Keratinocyte (primary cell): ENCODE measurements at regions not wholly inside any gene's neighbourhood (a gene's known extent, or its start where the extent isn't known, plus 50 kb on each side); places are given as distances from the start of the nearest gene placed in this dataset.

Experiments used
- DNase-seq: peaks from one replicate; pipeline ENCODE4 v3.0.0-alpha.2; 2011; ENCODE audit warnings: low read depth, missing footprints, low spot score
- FAIRE-seq: peaks from 2 replicates; lab custom pipeline; 2011; peaks lifted over from hg19 to GRCh38; lab: Jason Lieb, UNC
- H2AFZ ChIP-seq: 2 replicates; pipeline ENCODE4 v1.6.0; 2012; ENCODE audit warnings: low read length, control low read depth, inconsistent platforms; ENCODE audit not compliant: control insufficient read depth
- H3K27ac ChIP-seq: 2 replicates; pipeline ENCODE4 v1.5.1; 2011; ENCODE audit warnings: low read length; ENCODE audit not compliant: control insufficient read depth, insufficient read depth
- H3K27me3 ChIP-seq: 3 replicates; pipeline ENCODE4 v1.6.0; 2011; ENCODE audit warnings: low read length; ENCODE audit not compliant: control insufficient read depth, insufficient read depth; ENCODE audit errors: extremely low read depth
- H3K36me3 ChIP-seq, 2 experiments: 2 replicates in 1 of 2; 3 replicates in 1 of 2; pipeline ENCODE4 v1.5.1; 2011; ENCODE audit warnings: low read length in 2 of 2, mild to moderate bottlenecking in 1 of 2; ENCODE audit not compliant: control insufficient read depth in 2 of 2, insufficient read depth in 2 of 2; ENCODE audit errors: extremely low read depth in 1 of 2
- H3K4me1 ChIP-seq: 3 replicates; pipeline ENCODE4 v1.5.1; 2011; ENCODE audit warnings: low read length; ENCODE audit not compliant: control insufficient read depth, insufficient read depth; ENCODE audit errors: extremely low read depth
- H3K4me2 ChIP-seq: 3 replicates; pipeline ENCODE4 v1.6.0; 2011; ENCODE audit warnings: low read depth, low read length; ENCODE audit not compliant: control insufficient read depth, insufficient read depth; ENCODE audit errors: extremely low read depth
- H3K4me3 ChIP-seq, 3 experiments: fragments of 200-600 bp in 1 of 3; sonication (generic) in 1 of 3; 2 replicates in 2 of 3; 3 replicates in 1 of 3; pipeline ENCODE4 v1.5.1; 2011 to 2016; ENCODE audit warnings: low read length in 3 of 3, mild to moderate bottlenecking in 3 of 3, control low read depth in 2 of 3, inconsistent platforms in 1 of 3, low read depth in 1 of 3, mixed read lengths in 1 of 3, mixed run types in 1 of 3, moderate library complexity in 1 of 3; ENCODE audit not compliant: control insufficient read depth in 2 of 3, insufficient read depth in 2 of 3; ENCODE audit errors: extremely low read depth in 1 of 3
- H3K79me2 ChIP-seq: 2 replicates; pipeline ENCODE4 v1.6.0; 2012; ENCODE audit warnings: low read length; ENCODE audit not compliant: control insufficient read depth, insufficient read depth
- H3K9ac ChIP-seq: 3 replicates; pipeline ENCODE4 v1.6.0; 2011; ENCODE audit warnings: low read length; ENCODE audit not compliant: control insufficient read depth, insufficient read depth; ENCODE audit errors: extremely low read depth
- H3K9me1 ChIP-seq: 3 replicates; pipeline ENCODE4 v1.6.0; 2011; ENCODE audit warnings: low read length; ENCODE audit not compliant: control insufficient read depth, insufficient read depth; ENCODE audit errors: extremely low read depth
- H3K9me3 ChIP-seq: 2 replicates; pipeline ENCODE4 v1.5.1; 2012; ENCODE audit warnings: low read depth, low read length; ENCODE audit not compliant: control insufficient read depth
- H4K20me1 ChIP-seq: 3 replicates; pipeline ENCODE4 v1.6.0; 2011; ENCODE audit warnings: low read length; ENCODE audit not compliant: control insufficient read depth, insufficient read depth; ENCODE audit errors: extremely low read depth
- EZH2 ChIP-seq: IDR thresholded peaks from one replicate; pipeline ENCODE4 v1.6.1; 2012; ENCODE audit warnings: inconsistent platforms, mild to moderate bottlenecking, low read length, moderate library complexity
- dilution Hi-C: fragments of 300-500 bp; cut with MboI; formaldehyde crosslinking; loops from one replicate; pipeline ENCODE4 v1.7.0; 2020; ENCODE audit warnings: low sequenced_read_pairs; ENCODE audit not compliant: extremely low pct_ligation_motif_present
- TF ChIP-seq, protein P1 (sequence below), 3 experiments: IDR thresholded peaks in 1 of 3; conservative IDR thresholded peaks in 1 of 3; optimal IDR thresholded peaks in 1 of 3; 2 replicates in 2 of 3; 3 replicates in 1 of 3; pipeline versions ENCODE3 to v1.5.1; 2011; ENCODE audit warnings: low read length in 3 of 3, mild to moderate bottlenecking in 3 of 3, moderate library complexity in 2 of 3, control low read depth in 1 of 3, inconsistent platforms in 1 of 3; ENCODE audit not compliant: insufficient read depth in 2 of 3; ENCODE audit errors: extremely low read depth in 1 of 3

DNA sequence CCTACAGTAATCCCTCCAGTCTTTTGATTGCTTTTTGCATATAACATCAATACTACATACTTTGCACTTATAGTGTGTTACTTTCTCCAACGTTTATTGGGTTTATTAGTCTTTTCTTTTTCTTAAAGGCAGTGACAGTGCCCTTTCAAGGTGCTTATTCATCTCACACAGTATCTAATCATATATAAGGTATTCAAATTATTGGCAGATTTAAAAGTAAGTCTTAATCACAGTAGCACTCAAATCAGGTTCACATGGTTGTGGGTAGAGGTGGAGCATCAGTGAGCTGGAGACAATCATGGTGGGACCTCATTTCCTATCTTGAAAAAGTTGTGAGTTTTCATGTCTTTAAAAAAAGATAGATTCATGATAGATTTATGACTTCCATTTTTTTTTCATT lies 706.2 kb downstream of the GALC start:
- Histone ChIP-seq H3K9me1 (no peaks in the 10 kb centered on the region), H3K9ac (no peak overlapping the region), H3K4me3 (peak overlapping the region in 1 of 3 experiments; percentile 26), H3K36me3 (no peaks in the 10 kb centered on the region), H3K79me2 (no peaks in the 10 kb centered on the region), H4K20me1 (no peaks in the 10 kb centered on the region), H3K9me3 (no peaks in the 10 kb centered on the region), H2AFZ (no peak overlapping the region), H3K4me1 (peaks cover 19% of the 10 kb centered on the region), H3K4me2 (peak overlapping the region; percentile 7), H3K27ac (peak overlapping the region; percentile 37), H3K27me3 (no peaks in the 10 kb centered on the region)
- DNase-seq: peak; percentile 26
- dilution Hi-C loops: no loop called here
- no peak for TF ChIP-seq EZH2
- TF ChIP-seq, protein P1, sequence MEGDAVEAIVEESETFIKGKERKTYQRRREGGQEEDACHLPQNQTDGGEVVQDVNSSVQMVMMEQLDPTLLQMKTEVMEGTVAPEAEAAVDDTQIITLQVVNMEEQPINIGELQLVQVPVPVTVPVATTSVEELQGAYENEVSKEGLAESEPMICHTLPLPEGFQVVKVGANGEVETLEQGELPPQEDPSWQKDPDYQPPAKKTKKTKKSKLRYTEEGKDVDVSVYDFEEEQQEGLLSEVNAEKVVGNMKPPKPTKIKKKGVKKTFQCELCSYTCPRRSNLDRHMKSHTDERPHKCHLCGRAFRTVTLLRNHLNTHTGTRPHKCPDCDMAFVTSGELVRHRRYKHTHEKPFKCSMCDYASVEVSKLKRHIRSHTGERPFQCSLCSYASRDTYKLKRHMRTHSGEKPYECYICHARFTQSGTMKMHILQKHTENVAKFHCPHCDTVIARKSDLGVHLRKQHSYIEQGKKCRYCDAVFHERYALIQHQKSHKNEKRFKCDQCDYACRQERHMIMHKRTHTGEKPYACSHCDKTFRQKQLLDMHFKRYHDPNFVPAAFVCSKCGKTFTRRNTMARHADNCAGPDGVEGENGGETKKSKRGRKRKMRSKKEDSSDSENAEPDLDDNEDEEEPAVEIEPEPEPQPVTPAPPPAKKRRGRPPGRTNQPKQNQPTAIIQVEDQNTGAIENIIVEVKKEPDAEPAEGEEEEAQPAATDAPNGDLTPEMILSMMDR (optimal IDR thresholded peaks at IDR 0.05 in 1 of 3, IDR thresholded peaks at IDR 0.05 in 1 of 3, conservative IDR thresholded peaks at IDR 0.05 in 1 of 3; ENCODE audit: extremely low read depth in 1 of 3, insufficient read depth in 2 of 3, low read length in 3 of 3): no peak
- no peak for FAIRE-seq

DNA sequence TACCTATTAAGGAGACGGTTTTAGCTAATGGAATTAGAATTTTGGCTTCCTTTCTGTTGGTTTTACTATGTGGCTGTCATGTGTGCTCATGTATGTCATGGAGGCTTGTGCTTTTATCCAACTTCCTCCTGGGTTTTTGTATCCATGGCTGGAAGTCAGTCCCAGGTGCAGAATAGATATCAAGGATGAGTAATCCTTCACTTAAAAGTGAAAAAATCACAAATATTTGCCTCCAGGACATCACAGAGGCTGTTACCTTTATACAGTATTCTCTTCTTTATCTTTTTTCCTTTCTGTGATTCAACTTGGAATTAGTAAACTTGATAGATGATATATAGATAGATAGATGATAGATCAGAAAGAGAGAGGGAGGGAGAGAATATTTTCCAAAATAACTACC lies 706.8 kb downstream of the GALC start:
- H2AFZ ChIP-seq: peak overlapping the region; percentile 9
- peak overlapping the region; percentile 37 for H3K27ac ChIP-seq
- H3K27me3 ChIP-seq: no peaks in the 10 kb centered on the region
- FAIRE-seq (peak; percentile 23), DNase-seq (no peak)
- H3K4me2 ChIP-seq: peak overlapping the region; percentile 7
- H4K20me1 ChIP-seq: no peaks in the 10 kb centered on the region
- no peak for TF ChIP-seq EZH2
- TF ChIP-seq, protein P1 (optimal IDR thresholded peaks at IDR 0.05 in 1 of 3, IDR thresholded peaks at IDR 0.05 in 1 of 3, conservative IDR thresholded peaks at IDR 0.05 in 1 of 3; ENCODE audit: extremely low read depth in 1 of 3, insufficient read depth in 2 of 3, low read length in 3 of 3): no peak
- H3K79me2 ChIP-seq: no peaks in the 10 kb centered on the region
- dilution Hi-C loops: no loop called here
- H3K9me1 ChIP-seq: no peaks in the 10 kb centered on the region
- no peaks in the 10 kb centered on the region for H3K36me3 ChIP-seq
- peak overlapping the region in 1 of 3 experiments; percentile 26 for H3K4me3 ChIP-seq
- H3K9me3 ChIP-seq: no peaks in the 10 kb centered on the region
- no peak overlapping the region for H3K9ac ChIP-seq
- H3K4me1 ChIP-seq: peaks cover 19% of the 10 kb centered on the region
